Activated CD4-positive, alpha-beta memory T cell treated with anti-CD3 and anti-CD28 coated beads for 36 hours (primary cell): ENCODE measurements at regions not wholly inside any gene's neighbourhood (a gene's known extent, or its start where the extent isn't known, plus 50 kb on each side); places are given as distances from the start of the nearest gene placed in this dataset.

Source experiments
- CTCF ChIA-PET: fragments of 350-600 bp; sonication (Branson Sonifier 250); formaldehyde crosslinking; loops from one replicate; lab custom pipeline; 2021; ENCODE audit warnings: antibody characterized with exemption, inconsistent platforms; lab: Charles Lee
- POLR2A ChIA-PET: fragments of 350-600 bp; sonication (Branson Sonifier 250); formaldehyde crosslinking; loops from one replicate; lab custom pipeline; 2021; ENCODE audit warnings: antibody characterized with exemption; lab: Charles Lee
- DNase-seq: peaks from one replicate; pipeline ENCODE4 v3.0.0-alpha.2; 2020
- H3K27ac Mint-ChIP-seq: one replicate; pipeline ENCODE4 v1.8.0; 2021; ENCODE audit warnings: mixed read lengths
- H3K27me3 Mint-ChIP-seq: one replicate; pipeline ENCODE4 v1.8.0; 2021; ENCODE audit warnings: mixed read lengths
- H3K36me3 Mint-ChIP-seq: one replicate; pipeline ENCODE4 v1.8.0; 2021; ENCODE audit warnings: mixed read lengths
- H3K4me1 Mint-ChIP-seq: one replicate; pipeline ENCODE4 v1.8.0; 2021; ENCODE audit warnings: low read depth, mixed read lengths
- H3K4me3 Mint-ChIP-seq: one replicate; pipeline ENCODE4 v1.8.0; 2021; ENCODE audit warnings: mild to moderate bottlenecking, mixed read lengths
- H3K9me3 Mint-ChIP-seq: one replicate; pipeline ENCODE4 v1.8.0; 2021; ENCODE audit warnings: mixed read lengths
- intact Hi-C: fragments of 100-400 bp; cut with micrococcal nuclease; formaldehyde crosslinking; loops from one replicate; pipeline ENCODE4 v1.15.1; 2023

GRCh38 chr6:122322824-122323223, 76.6 kb upstream of the HSF2 start:
- Mint-ChIP-seq H3K27ac (no peak overlapping the region), H3K9me3 (no peaks in the 10 kb centered on the region), H3K27me3 (peaks cover 2% of the 10 kb centered on the region), H3K4me3 (peak overlapping the region; percentile 73), H3K4me1 (peaks cover 17% of the 10 kb centered on the region), H3K36me3 (no peaks in the 10 kb centered on the region)
- intact Hi-C loops: no loop called here
- ChIA-PET POLR2A (no interaction called here), CTCF (no interaction called here)
- DNase-seq: no peak

DNA sequence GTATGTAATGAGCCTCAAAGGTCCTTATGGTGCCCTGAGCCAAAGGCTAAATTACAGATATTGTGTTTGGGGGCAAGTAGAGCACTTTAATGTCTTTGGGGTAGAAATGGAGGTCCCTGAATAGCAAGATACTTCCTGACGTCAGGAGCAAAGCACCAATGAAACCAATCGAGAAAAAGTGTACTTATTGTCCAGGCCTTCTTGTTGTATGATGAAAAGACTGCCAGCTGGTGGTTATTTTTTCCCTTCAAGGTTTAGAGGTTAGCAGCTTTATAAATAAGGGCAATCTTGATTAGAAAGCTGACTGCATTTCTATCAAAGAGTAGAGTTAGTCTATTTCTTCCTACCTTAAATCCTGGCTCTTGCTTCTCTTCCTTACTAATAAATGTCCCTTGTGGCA, 76.1 kb upstream of the HSF2 start:
- no peaks in the 10 kb centered on the region for H3K36me3 Mint-ChIP-seq
- peaks cover 17% of the 10 kb centered on the region for H3K4me1 Mint-ChIP-seq
- H3K4me3 Mint-ChIP-seq: peak overlapping the region; percentile 73
- H3K27ac Mint-ChIP-seq: no peak overlapping the region
- CTCF ChIA-PET: no interaction called here
- no peak for DNase-seq
- intact Hi-C loops: no loop called here
- POLR2A ChIA-PET: no interaction called here
- peaks cover 2% of the 10 kb centered on the region for H3K27me3 Mint-ChIP-seq
- H3K9me3 Mint-ChIP-seq: no peaks in the 10 kb centered on the region

GRCh38 chr6:122330315-122330714, 69.1 kb upstream of the HSF2 start:
- intact Hi-C loops: no loop called here
- POLR2A ChIA-PET: no interaction called here
- H3K9me3 Mint-ChIP-seq: no peaks in the 10 kb centered on the region
- peaks cover 9% of the 10 kb centered on the region for H3K27me3 Mint-ChIP-seq
- CTCF ChIA-PET: no interaction called here
- no peaks in the 10 kb centered on the region for H3K4me1 Mint-ChIP-seq
- DNase-seq: no peak
- H3K4me3 Mint-ChIP-seq: no peak overlapping the region
- no peaks in the 10 kb centered on the region for H3K36me3 Mint-ChIP-seq
- H3K27ac Mint-ChIP-seq: no peak overlapping the region

- Mint-ChIP-seq H3K27me3 (peaks cover 13% of the 10 kb centered on the region), H3K9me3 (no peaks in the 10 kb centered on the region), H3K4me1 (no peaks in the 10 kb centered on the region), H3K4me3 (no peak overlapping the region), H3K27ac (no peak overlapping the region), H3K36me3 (no peaks in the 10 kb centered on the region)
- CTCF ChIA-PET: no interaction called here
- POLR2A ChIA-PET: no interaction called here
- DNase-seq: no peak
- intact Hi-C loops: no loop called here
Observed at GRCh38 chr6:122337645-122338044, 61.8 kb upstream of the HSF2 start.

- Mint-ChIP-seq H3K9me3 (no peaks in the 10 kb centered on the region), H3K27me3 (peaks cover 15% of the 10 kb centered on the region), H3K4me3 (no peak overlapping the region), H3K36me3 (no peaks in the 10 kb centered on the region), H3K4me1 (no peaks in the 10 kb centered on the region), H3K27ac (no peak overlapping the region)
- DNase-seq: no peak
- POLR2A ChIA-PET: no interaction called here
- intact Hi-C loops: no loop called here
- CTCF ChIA-PET: no interaction called here
Observed at GRCh38 chr6:122339661-122340060, 59.8 kb upstream of the HSF2 start.

DNA sequence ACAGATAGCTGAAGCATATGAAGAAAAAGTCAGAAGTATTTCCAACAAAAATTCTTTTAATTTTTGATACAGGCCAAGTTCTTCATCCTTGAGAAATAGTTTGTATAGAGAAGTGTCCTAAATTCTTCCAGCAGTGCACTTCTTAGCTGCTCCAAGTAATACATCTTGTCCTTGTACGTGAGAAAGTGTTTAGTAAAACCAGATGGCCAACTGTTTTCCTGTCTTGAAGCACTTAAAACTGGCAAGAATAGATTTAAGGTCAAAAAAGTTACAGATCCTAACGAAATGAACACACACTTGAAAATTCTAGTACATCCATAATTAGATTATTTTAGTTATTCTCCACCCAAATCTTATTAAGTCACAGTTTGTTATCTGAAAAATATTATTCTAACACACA, 52.2 kb upstream of the HSF2 start:
- Mint-ChIP-seq H3K36me3 (no peaks in the 10 kb centered on the region), H3K27ac (no peak overlapping the region), H3K4me3 (no peak overlapping the region), H3K4me1 (no peaks in the 10 kb centered on the region), H3K9me3 (no peaks in the 10 kb centered on the region), H3K27me3 (peaks cover 8% of the 10 kb centered on the region)
- ChIA-PET POLR2A (no interaction called here), CTCF (interaction anchor here (0.9 kb wide), 1 partner anchor 184 kb away, joined by 3 read pairs; no protein-coding TSS in a partner anchor)
- DNase-seq: no peak
- intact Hi-C loops: no loop called here

- no peak for DNase-seq
- H3K9me3 Mint-ChIP-seq: no peaks in the 10 kb centered on the region
- CTCF ChIA-PET: interaction anchor here (0.9 kb wide), 1 partner anchor 184 kb away, joined by 3 read pairs; no protein-coding TSS in a partner anchor
- no peaks in the 10 kb centered on the region for H3K4me1 Mint-ChIP-seq
- H3K27ac Mint-ChIP-seq: no peak overlapping the region
- intact Hi-C loops: no loop called here
- POLR2A ChIA-PET: no interaction called here
- no peak overlapping the region for H3K4me3 Mint-ChIP-seq
- no peaks in the 10 kb centered on the region for H3K36me3 Mint-ChIP-seq
- H3K27me3 Mint-ChIP-seq: peaks cover 8% of the 10 kb centered on the region
Observed at GRCh38 chr6:122347751-122348150, 51.7 kb upstream of the HSF2 start.
